Right kidney (tissue), 1 donor: ENCODE measurements at regions not wholly inside any gene's neighbourhood (a gene's known extent, or its start where the extent isn't known, plus 50 kb on each side); places are given as distances from the start of the nearest gene placed in this dataset.
A peak's percentile ranks its signal among the peaks of the same experiment; 100 is the strongest.
"Not testable (repeated sequence)": the region's sequence is repeated elsewhere in the genome, so short reads cannot be mapped to it uniquely, and the experiment has no call there.

ENCODE experiments used
- DNase-seq: peaks from one replicate; pipeline ENCODE4 v3.0.0-alpha.2; 2016

DNA sequence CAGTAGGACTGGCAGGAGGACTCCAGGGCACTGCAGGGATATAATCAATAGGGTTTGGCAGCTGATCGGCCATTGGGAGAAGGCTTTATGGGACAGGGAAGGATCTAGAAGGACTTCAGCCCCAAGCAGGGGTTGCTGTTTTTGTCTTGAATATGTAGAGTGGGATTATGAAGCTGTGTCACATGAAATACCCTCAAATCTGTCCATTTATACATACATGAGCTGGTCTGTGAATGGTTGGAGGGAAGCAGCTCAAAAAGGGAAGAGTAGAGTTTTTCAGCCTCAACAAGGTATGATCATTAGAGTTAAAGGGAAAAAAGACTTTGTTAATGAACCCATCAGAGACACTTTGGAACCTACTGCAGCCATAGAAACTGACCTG lies 98.2 kb upstream of the ZNF217 start:
- DNase-seq = no peak

- no peak for DNase-seq
Measured at GRCh38 chr20:53691060-53691810, 97.6 kb upstream of the ZNF217 start.

DNA sequence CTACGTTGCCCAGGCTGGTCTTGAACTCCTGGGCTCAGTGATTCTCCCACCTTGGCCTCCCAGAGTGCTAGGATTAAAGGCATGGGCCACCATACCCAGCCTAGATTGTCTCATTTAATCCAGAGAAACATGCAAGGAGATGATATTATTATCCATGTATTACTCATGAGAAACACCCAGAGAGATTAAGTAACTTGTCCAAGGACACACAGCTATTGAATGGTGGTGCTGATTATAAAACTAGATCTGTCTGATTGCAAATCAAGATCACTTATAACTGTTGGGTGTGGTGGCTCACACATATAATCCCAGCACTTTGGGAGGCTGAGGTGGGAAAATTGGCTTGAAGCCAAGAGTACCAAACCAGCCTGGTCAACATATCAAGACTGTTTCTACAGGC lies 94.4 kb upstream of the ZNF217 start:
- DNase-seq = no peak

DNA sequence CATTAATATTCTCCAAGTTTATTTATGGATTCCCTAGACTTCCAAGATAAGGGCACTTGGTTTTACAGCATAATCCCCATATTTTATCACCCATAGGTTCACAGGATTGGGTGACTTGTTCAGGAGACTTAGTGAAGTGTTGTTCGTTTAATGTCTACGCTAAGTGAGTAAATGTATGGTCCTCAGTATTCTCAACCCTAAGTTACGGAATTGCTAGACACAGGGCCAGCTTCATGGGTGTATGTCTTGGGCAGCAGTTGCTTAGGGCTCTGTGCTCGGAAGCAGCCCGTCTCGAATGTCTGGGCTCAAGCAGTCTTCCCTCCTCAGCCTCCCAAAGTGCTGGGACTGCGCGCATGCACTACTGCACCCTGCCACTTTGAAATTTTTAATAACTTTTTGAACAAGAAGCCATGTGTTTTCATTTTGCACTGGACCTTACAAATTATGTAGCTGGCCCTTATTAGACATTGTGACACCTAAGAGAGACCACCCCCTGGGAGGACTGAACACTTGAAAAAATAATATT lies 91.5 kb upstream of the ZNF217 start:
- no peak for DNase-seq

DNA sequence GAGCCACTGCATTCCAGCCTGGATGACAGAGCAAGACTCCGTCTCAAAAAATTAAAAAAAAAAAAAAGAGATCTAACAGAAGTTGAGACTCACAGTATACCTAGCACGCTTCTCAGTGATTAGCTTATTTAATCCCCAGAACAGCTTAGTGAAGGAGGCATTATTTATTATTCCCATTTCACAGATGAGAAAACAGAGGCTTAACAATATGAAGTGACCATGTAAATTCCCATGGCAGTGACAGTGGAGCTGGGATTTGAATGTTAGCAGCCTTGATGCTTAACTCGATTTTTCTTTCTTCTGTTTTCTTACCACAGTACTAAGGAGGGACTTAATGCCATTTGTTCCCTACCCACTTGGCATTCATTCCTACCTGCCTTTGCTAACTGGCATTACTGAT lies 89.9 kb upstream of the ZNF217 start:
- DNase-seq = no peak

DNA sequence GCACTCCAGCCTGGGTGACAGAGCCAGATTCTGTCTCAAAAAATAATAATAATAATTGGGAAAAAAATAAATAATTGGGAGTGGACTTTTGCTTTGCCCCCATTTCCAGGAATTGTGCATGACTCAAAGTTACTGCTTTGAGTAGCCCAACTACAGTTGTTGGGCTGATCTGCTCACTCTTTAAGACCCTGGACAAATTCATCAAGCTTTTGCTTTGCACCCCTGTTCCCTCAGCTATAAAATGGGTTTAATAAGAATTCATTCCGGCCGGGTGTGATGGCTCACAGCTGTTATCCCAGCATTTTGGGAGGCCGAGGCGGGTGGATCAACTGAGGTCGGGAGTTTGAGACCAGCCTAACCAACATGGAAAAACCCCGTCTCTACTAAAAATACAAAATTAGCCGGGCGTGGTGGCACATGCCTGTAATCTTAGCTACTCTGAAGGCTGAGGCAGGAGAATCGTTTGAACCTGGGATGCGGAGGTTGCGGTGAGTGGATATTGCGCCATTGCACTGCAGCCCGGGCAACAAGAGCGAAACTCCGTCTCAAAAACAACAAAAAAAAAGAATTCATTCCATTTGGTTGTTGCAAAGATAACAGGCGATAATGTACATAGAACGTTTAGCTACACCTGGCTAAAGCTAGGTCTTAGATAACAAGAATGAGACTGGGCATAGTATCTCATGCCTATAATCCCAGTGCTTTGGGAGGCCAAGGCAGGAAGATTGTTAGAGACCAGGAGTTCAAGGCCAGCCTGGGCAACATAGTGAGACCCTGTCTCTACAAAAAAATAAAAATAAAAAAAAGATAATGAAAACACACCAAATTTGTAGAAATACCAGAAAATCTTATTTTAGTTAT lies 87.9 kb upstream of the ZNF217 start:
- DNase-seq = no peak

DNA sequence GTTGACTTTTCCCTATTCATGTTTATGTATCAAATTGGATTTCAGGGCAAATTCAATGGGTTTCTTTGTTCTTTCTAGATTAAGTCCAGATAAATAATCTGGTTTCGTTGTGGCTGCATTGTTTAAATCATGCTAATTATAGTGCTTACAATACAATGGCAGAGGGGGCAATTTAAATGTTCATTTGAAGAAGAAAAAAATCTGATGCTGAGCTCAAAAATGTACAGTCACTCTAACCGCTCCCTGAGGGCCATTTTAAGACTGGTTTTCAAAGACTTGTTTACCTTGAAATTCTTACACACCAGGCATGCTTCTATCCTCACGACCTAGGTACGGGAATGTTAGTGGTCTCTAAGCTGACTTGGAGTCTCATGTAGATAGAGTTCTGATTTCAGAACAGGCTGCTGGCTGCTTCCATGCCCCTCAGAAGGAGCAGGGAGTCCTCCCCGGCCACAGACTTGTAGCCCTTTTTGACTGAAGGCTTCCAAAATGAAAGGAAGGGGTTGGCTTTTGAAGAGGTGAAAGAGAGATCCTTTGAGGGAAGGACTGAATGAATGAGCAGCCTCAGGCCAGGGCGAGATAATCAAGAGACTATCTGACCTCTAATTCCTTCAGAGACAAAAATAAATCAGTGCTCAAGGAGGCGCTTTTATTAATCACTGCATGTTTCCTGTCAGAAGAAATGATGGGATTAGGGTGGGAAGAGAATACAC lies 86.1 kb upstream of the ZNF217 start:
- no peak for DNase-seq

DNA sequence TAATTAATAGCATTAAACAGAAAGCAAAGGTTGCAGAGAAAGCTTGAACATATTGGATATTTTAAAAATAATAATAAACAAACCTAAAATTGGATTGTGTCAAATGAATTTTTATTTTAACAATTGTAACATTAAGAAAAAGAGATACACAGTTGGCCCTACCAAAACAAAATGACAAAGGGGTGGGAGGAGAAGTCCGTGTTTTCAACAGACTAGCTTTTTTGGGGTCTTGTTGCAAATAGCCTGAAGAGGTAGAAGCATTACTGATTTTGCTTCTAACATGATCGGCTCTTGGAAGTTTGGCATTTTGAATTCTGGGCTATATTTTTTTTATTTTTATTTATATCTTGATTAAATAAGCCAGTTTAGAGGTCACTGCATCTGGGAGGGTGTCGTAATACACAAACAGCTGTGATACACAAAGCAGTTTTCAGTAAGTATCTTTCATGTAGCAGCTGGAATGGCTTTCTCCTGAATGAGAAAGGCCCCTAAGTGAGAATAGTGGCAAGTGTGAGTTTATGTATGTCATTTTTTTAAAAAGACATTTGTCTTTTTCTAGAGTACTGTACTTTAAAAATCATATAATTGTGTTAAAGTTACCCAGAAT lies 85.5 kb upstream of the ZNF217 start:
- no peak for DNase-seq

GRCh38 chr20:53678315-53678989 lies 84.8 kb upstream of the ZNF217 start:
- no peak for DNase-seq

DNA sequence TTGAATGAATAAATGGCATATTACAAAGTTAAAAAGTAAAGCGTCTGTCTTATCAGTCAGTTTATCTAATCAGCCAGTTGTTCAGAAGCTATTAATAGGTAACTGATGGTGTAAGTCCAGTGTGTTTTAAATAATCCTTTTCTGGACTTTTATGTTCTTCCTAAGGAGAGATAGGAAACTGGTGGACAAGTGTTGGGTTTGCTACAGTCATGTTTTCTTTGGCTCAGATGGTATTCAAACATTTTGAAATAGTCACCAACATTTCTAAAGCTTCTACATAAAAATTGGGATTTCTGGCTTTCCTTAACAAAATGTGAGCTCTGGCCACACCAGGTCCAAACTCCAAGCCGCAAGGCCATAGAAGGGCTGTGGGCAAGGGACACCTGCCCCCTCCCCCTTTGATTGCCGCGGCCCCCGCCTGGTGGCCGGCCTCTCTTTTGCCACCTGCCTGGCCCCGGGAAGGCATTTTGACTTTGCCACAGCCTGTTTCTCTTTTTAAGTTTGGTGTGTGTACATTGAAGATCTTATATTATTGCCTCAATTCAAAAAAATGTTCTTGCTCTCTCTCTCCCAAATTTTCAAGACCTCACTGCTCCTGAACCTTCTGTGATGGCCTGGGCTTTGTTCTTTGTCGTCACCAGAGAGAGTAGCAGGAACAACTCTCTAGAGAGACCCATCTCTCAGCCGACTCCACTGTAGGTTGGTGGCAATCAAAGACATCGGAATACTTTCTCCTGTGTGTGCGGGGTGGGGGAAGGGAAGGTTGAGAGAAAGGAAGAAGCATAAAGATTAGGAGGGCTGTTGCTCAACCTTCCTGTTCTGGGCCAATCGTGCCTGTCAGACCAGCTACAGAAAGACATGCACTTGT lies 84.0 kb upstream of the ZNF217 start:
- peak; percentile 54 for DNase-seq

GRCh38 chr20:53676987-53677386 lies 83.3 kb upstream of the ZNF217 start:
- no peak for DNase-seq

- DNase-seq = no peak
Measured at GRCh38 chr20:53676519-53676822, 82.8 kb upstream of the ZNF217 start.

DNA sequence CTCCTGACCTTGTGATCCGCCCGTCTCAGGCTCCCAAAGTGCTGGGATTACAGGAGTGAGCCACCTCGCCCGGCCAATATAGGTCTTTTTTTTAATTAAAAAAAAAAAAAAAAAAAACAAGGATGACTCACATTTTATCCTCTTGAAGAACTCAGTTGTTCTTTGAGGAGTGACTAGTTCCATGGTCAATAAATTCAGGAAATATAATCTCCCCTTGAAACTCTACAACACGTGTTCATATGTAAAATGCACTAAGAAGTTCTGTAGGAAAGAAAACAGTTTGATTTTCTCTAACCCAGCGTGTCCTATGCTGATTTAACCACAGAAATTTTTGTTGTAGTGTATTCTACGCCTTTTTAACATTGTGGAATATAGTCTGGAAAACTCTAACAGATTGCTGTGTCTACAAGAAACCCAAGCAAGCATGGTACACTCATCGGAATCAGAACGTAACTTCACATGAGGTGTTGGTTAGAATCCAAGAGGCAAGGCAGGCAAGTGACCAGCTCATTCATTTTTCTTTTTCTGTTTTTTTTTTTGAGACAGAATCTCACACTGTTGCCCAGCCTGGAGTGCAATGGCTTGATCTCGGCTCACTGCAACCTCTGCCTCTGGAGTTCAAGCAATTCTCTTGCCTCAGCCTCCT lies 79.0 kb upstream of the ZNF217 start:
- no peak for DNase-seq

DNA sequence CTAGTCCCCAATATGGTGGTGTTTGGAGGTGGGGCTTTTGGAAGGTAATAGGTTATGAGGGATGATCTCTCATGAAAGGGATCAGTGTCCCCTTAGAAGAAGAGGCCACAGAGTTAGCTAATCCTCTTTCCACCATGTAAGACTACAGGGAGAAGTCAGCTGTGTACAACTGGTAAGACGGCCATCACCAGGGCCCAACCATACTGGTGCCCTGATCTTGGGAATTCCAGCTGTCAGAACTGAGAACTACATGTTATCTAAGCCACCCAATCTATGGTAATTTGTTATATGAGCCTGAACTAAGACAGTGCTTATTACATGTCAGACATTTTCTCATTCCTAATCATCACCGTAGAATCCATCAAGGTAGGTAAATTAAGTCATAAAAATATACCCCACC lies 77.7 kb upstream of the ZNF217 start:
- DNase-seq = no peak

- not testable (repeated sequence) for DNase-seq
Measured at GRCh38 chr20:53669517-53670313, 76.1 kb upstream of the ZNF217 start.

- DNase-seq = no peak
Measured at GRCh38 chr20:53668992-53669391, 75.4 kb upstream of the ZNF217 start.

- no peak for DNase-seq
Measured at GRCh38 chr20:53666144-53666543, 72.5 kb upstream of the ZNF217 start.

GRCh38 chr20:53664121-53664520 lies 70.5 kb upstream of the ZNF217 start:
- no peak for DNase-seq

GRCh38 chr20:53663521-53663920 lies 69.9 kb upstream of the ZNF217 start:
- not testable (repeated sequence) for DNase-seq

- no peak for DNase-seq
Measured at GRCh38 chr20:53662595-53662994, 69.0 kb upstream of the ZNF217 start.
